GM19351 (cell line): ENCODE measurements at regions not wholly inside any gene's neighbourhood (a gene's known extent, or its start where the extent isn't known, plus 50 kb on each side); places are given as distances from the start of the nearest gene placed in this dataset.
"Not testable (repeated sequence)": the region's sequence is repeated elsewhere in the genome, so short reads cannot be mapped to it uniquely, and the experiment has no call there.

Source experiments
- ATAC-seq: cut with Tn5 transposase; IDR thresholded peaks from one replicate; pipeline ENCODE4 v1.9.1; 2021; ENCODE audit warnings: mild to moderate bottlenecking, moderate library complexity; ENCODE audit not compliant: unreplicated experiment

GRCh38 chr11:71383461-71383860, 64.7 kb downstream of the DHCR7 start:
- peak; percentile 68 for ATAC-seq

GRCh38 chr11:71381781-71382505, 66.2 kb downstream of the DHCR7 start:
- no peak for ATAC-seq

GRCh38 chr11:71379701-71380100, 68.5 kb downstream of the DHCR7 start:
- no peak for ATAC-seq

- ATAC-seq: peak; percentile 57
Observed at GRCh38 chr11:71373791-71374454, 74.3 kb downstream of the DHCR7 start.

GRCh38 chr11:71372693-71373657, 75.2 kb downstream of the DHCR7 start:
- no peak for ATAC-seq

GRCh38 chr11:71371674-71372069, 76.5 kb downstream of the DHCR7 start:
- no peak for ATAC-seq

GRCh38 chr11:71370895-71371673, 77.1 kb downstream of the DHCR7 start:
- no peak for ATAC-seq

GRCh38 chr11:71370020-71370747, 78.0 kb downstream of the DHCR7 start:
- ATAC-seq: no peak

- ATAC-seq: no peak
Observed at GRCh38 chr11:71369411-71369810, 78.8 kb downstream of the DHCR7 start.

GRCh38 chr11:71368966-71369365, 79.2 kb downstream of the DHCR7 start:
- no peak for ATAC-seq

GRCh38 chr11:71367756-71368155, 80.4 kb downstream of the DHCR7 start:
- no peak for ATAC-seq

- not testable (repeated sequence) for ATAC-seq
Observed at GRCh38 chr11:71367276-71367675, 80.9 kb downstream of the DHCR7 start.

- ATAC-seq: no peak
Observed at GRCh38 chr11:71366076-71366475, 82.1 kb downstream of the DHCR7 start.

- no peak for ATAC-seq
Observed at GRCh38 chr11:71365626-71366025, 82.6 kb downstream of the DHCR7 start.

- no peak for ATAC-seq
Observed at GRCh38 chr11:71364806-71365205, 83.4 kb downstream of the DHCR7 start.

GRCh38 chr11:71364176-71364671, 84.0 kb downstream of the DHCR7 start:
- ATAC-seq: no peak

- ATAC-seq: no peak
Observed at GRCh38 chr11:71363721-71364120, 84.5 kb downstream of the DHCR7 start.

GRCh38 chr11:71358963-71359567, 89.1 kb downstream of the DHCR7 start:
- no peak for ATAC-seq

- ATAC-seq: no peak
Observed at GRCh38 chr11:71358122-71358728, 90.0 kb downstream of the DHCR7 start.
